Mucosa of descending colon (tissue), 3 donors: ENCODE measurements at regions not wholly inside any gene's neighbourhood (a gene's known extent, or its start where the extent isn't known, plus 50 kb on each side); places are given as distances from the start of the nearest gene placed in this dataset.

Experiments
- ATAC-seq: fragments of 200-7000 bp; cut with Tn5 transposase; one replicate; pipeline ENCODE4 v1.9.1; 2020; ENCODE audit warnings: mild to moderate bottlenecking, moderate library complexity
- DNase-seq, 3 donors: peaks; one replicate each; pipeline ENCODE4 v3.0.0-alpha.2; 2020
- H3K36me3 ChIP-seq: fragments of 200-600 bp; one replicate; pipeline ENCODE4 v1.8.0; 2021; ENCODE audit warnings: low read depth, mild to moderate bottlenecking
- H3K4me1 ChIP-seq: fragments of 200-600 bp; one replicate; pipeline ENCODE4 v1.8.0; 2021; ENCODE audit warnings: low read depth, mild to moderate bottlenecking
- H3K4me3 ChIP-seq: fragments of 200-600 bp; one replicate; pipeline ENCODE4 v1.8.0; 2021; ENCODE audit warnings: mild to moderate bottlenecking
- H3K9me3 ChIP-seq: fragments of 200-600 bp; one replicate; pipeline ENCODE4 v1.8.0; 2021; ENCODE audit warnings: mild to moderate bottlenecking
- intact Hi-C, 2 donors: fragments of 100-400 bp; cut with DNase I in 1 of 2; cut with micrococcal nuclease in 1 of 2; formaldehyde crosslinking; loops; one replicate each; pipeline versions ENCODE4 v1.11.0 to v1.11.1; 2022; cut with DNase I, micrococcal nuclease
- TF ChIP-seq, protein P1 (sequence below): fragments of 200-600 bp; IDR thresholded peaks from one replicate; pipeline ENCODE4 v1.8.0; 2022; ENCODE audit warnings: antibody characterized with exemption, mild to moderate bottlenecking
- donor health status: DM: no; HTN: no; CAD: no; lungs with moderate emphysema.
- donor health status: DM: no; HTN: no; CAD: no.
- donor health status: DM: no; HTN: yes; CAD: no.

DNA sequence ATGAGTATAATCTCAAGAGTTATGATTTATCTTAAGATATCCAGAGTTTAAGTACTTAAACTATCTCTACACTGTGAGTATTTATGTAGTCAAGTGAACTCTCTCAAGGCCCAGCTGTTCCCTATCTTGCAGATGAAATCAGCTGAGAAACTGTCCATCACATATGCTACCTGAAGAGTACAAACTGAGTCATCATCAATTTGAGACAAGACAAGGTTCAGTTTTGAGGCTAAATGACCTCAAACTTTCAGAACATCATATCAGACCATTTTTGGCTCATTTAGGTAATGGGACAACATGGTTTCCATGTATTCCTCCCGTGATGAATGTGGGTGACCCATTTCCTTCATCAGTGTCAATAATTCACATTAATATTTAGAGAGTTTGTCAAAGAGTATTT lies 53.1 kb upstream of the AUTS2 start:
- TF ChIP-seq, protein P1, sequence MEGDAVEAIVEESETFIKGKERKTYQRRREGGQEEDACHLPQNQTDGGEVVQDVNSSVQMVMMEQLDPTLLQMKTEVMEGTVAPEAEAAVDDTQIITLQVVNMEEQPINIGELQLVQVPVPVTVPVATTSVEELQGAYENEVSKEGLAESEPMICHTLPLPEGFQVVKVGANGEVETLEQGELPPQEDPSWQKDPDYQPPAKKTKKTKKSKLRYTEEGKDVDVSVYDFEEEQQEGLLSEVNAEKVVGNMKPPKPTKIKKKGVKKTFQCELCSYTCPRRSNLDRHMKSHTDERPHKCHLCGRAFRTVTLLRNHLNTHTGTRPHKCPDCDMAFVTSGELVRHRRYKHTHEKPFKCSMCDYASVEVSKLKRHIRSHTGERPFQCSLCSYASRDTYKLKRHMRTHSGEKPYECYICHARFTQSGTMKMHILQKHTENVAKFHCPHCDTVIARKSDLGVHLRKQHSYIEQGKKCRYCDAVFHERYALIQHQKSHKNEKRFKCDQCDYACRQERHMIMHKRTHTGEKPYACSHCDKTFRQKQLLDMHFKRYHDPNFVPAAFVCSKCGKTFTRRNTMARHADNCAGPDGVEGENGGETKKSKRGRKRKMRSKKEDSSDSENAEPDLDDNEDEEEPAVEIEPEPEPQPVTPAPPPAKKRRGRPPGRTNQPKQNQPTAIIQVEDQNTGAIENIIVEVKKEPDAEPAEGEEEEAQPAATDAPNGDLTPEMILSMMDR: no peak
- intact Hi-C loops: no loop called here
- Histone ChIP-seq H3K9me3 (no peaks in the 10 kb centered on the region), H3K4me1 (no peaks in the 10 kb centered on the region), H3K4me3 (no peak overlapping the region), H3K36me3 (no peaks in the 10 kb centered on the region)
- no peak for DNase-seq
- ATAC-seq: no peak
